Activated naive CD4-positive, alpha-beta T cell treated with anti-CD3 and anti-CD28 coated beads, Interleukin-2, amount 50 U/mL, for 72 hours (primary cell): ENCODE measurements at regions not wholly inside any gene's neighbourhood (a gene's known extent, or its start where the extent isn't known, plus 50 kb on each side); places are given as distances from the start of the nearest gene placed in this dataset.
"Not testable (repeated sequence)": the region's sequence is repeated elsewhere in the genome, so short reads cannot be mapped to it uniquely, and the experiment has no call there.

Source experiments
- ATAC-seq, 2 donors: fragments of 150-1000 bp; cut with Tn5 transposase; 2 replicates each; pipeline ENCODE4 v1.10.0; 2021; ENCODE audit warnings: mild to moderate bottlenecking in 2 of 2, moderate library complexity in 2 of 2
- DNase-seq, 2 donors: peaks; one replicate each; pipeline ENCODE4 v3.0.0; 2021 to 2022; ENCODE audit warnings: low spot score in 2 of 2
- H3K27ac Mint-ChIP-seq, 2 donors: one replicate each; pipeline ENCODE4 v1.8.0; 2022; ENCODE audit warnings: mild to moderate bottlenecking in 2 of 2, mixed read lengths in 2 of 2
- H3K36me3 Mint-ChIP-seq, 2 donors: one replicate each; pipeline ENCODE4 v1.8.0; 2022; ENCODE audit warnings: mixed read lengths in 2 of 2
- H3K9me3 Mint-ChIP-seq, 2 donors: one replicate each; pipeline ENCODE4 v1.8.0; 2022; ENCODE audit warnings: mixed read lengths in 2 of 2

DNA sequence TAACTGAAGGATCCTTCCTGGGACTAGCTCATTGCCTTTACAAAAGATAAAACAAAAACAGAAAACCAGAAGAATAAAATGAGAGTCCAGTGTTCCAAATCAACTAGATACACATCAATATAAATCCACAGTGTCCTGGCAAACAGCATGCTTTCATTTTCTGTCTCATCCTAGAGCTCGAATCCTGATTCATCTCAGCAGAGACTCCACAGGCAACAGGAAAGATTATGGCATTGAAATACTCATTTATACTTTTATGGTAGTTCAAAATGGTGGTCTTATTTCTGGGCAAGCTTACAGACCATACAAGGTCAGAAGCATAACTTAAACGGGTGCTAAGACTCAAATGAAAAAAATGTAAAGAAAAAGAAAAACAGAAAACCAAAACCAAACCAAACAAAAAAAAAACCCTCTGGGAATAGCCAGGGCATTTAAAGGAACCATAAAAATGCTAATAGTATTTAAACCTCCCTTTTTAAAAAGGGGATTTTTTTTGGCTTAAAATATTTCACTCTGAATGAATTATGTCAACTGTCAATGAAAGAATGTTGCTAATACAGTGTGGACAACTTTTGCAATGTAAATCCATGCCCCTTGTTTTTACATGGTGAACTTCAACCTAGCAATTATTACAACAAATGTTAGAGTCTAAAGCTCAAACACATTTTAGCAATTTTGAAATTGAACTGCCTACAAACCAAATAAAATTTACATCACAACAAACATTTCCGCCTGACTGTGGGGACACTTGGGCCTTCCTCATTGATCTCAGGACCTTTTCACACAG, 57.9 kb downstream of the GPR101 start:
- peaks cover 0 to 8% of the 10 kb centered on the region in 2 donors for H3K36me3 Mint-ChIP-seq
- no peaks in the 10 kb centered on the region for H3K9me3 Mint-ChIP-seq
- ATAC-seq (no peak), DNase-seq (no peak)
- no peak overlapping the region for H3K27ac Mint-ChIP-seq

DNA sequence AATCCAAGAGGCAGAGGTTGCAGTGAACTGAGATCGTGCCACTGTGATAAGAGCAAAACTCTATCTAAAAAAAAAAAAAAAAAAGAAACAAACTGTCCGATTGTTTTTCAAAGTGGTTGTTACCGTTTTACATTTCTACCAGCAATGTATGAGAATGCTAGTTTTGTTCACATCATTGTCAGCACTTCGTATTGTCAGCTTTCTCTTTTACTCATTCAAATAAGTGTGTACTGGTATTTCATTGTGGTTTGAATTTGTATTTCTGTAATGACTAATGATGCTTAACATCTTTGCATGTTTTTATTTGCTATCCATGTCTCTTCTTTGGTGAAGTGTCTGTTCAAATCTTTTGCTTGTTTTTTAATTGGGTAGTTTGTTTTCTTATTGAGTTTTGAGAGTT, 65.8 kb downstream of the GPR101 start:
- Mint-ChIP-seq H3K9me3 (no peaks in the 10 kb centered on the region), H3K36me3 (no peaks in the 10 kb centered on the region)
- peak in 1 of 2 donors; percentile 82 for ATAC-seq

DNA sequence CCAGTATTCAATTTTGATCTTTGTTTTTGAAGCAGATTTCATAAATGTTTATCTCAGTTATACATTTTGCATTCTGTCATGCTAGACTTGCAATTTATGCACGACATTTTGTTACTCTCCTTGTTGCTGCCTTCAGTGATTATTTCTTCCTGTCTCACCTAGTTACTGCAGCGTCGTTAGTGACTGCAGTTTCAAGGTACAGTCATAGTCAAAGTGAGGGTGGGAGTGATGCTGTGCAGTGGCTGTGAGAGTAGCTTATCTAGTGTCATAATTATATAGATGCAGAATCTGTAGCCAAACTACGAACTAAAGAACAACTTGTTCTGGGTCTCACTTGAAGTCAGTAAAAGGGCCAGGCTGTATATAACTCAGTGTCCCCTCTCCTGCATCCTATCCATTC, 69.8 kb downstream of the GPR101 start:
- Mint-ChIP-seq H3K9me3 (no peaks in the 10 kb centered on the region), H3K27ac (no peak overlapping the region), H3K36me3 (no peaks in the 10 kb centered on the region)
- peak in 1 of 2 donors; percentile 85 for ATAC-seq
- no peak for DNase-seq

More for the DNA sequence above, 65.8 kb downstream of the GPR101 start:
- no peak overlapping the region for H3K27ac Mint-ChIP-seq
- DNase-seq = no peak

DNA sequence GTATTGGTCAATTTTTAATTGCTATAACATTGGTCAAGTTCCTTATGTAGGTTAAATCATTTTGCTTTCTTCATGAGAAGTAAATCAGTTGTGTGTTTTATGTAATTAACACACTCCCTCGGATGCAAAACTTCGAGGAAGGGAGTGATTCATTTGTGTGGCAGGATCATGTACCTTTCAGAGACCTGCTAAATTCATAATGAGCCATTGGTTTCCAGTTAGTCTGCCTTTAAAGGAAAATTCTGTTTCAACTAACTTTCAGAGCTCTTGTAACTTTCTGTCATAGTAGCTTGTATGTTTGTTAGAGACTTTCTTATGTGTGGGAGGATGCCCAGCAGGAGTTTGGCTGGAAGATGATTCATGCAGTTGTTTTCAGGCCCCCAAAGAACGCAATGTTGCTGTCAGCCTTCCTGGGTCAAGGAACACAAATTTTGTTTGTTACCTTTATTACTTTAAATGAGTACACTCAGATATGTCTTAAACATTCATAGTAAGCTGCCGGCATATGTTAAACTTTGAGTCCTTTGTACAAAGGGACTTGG, 72.1 kb downstream of the GPR101 start:
- no peak for DNase-seq
- ATAC-seq = peak in 1 of 2 donors; percentile 79
- Mint-ChIP-seq H3K9me3 (no peaks in the 10 kb centered on the region), H3K36me3 (no peaks in the 10 kb centered on the region), H3K27ac (no peak overlapping the region)

DNA sequence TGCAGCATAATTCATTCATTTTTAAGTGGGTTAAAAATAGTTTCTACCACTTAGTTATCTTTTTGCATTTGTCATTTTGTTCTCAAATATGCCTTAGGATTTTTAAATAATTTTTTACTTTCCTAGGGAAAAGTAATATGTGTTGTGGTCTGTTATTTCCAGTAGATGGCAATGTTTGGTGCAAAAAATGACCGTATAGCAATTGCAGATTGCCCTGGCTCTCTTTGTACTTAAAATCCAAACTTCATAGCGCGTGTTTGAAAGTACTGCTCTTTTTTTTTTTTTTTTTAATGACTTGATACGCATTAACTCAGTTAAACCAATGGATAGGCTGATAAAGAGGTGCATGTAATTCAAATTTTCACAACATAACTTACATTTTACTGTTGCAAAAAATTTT, 74.4 kb upstream of the RBMX start:
- Mint-ChIP-seq H3K9me3 (no peaks in the 10 kb centered on the region), H3K36me3 (no peaks in the 10 kb centered on the region), H3K27ac (no peak overlapping the region)
- DNase-seq (no peak), ATAC-seq (no peak)

DNA sequence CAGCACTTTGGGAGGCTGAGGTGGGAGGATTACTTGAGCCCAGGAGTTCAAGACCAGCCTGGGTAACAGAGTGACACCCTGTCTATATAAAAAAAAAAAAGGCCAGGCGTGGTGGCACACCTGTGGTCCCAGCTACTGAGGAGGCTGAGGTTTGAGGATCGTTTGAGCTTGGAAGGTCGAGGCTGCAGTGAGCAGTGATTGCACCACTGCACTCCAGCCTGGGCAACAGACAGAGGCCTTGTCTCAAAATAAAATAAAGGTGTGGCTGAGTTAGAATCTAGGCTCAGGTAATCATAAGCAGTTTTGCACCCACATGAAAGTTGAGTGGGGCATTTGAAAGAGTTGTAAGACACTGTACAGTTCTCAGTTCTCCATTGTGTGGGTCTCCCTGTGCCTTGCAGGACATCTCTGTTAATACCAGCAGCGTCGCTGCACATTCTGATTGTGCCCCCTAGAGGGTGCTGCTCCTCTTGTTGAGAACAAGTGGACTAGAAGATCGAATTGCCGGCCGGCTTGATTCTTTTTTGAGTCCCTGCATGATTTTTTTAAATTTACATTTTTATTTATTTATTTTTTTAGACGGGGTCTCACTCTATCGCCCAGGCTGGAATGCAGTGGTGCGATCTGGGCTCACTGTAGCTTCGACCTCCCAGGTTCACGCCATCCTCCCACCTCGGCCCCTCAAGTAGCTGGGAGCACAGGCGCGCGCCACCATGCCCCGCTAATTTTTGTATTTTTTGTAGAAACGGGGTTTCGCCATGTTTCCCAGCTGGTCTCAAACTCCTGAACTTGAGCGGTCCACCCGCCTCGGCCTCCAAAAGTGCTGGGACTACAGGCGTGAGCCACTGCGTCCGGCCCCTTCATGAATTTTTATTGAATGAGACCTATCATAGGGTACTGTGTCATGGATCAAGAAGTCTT, 73.6 kb upstream of the RBMX start:
- Mint-ChIP-seq H3K9me3 (no peaks in the 10 kb centered on the region), H3K36me3 (no peaks in the 10 kb centered on the region), H3K27ac (no peak overlapping the region)
- ATAC-seq (peak; percentile 48 to 76), DNase-seq (peak; percentile 51 to 54)

DNA sequence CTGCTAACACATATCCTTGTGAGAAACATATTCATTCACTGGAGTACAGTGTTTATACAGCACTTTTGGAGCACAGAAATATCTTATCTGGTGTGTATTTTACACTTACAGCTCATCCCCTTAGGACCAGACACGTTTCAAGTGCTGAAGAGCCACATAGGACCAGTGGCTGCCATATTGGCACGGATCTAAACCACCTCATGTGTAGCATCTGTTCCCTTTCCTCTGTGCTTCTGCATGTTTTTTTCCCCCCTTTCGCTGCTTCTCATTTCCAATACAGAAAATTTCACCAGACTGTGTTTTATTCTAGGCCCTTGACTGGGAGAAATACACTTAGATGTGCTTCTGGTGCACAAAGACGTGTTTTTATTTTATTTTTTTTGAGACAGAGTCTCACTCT, 69.7 kb upstream of the RBMX start:
- peak overlapping the region in 1 of 2 donors; percentile 22 for H3K27ac Mint-ChIP-seq
- ATAC-seq (no peak), DNase-seq (no peak)
- no peaks in the 10 kb centered on the region for H3K36me3 Mint-ChIP-seq
- H3K9me3 Mint-ChIP-seq = no peaks in the 10 kb centered on the region

DNA sequence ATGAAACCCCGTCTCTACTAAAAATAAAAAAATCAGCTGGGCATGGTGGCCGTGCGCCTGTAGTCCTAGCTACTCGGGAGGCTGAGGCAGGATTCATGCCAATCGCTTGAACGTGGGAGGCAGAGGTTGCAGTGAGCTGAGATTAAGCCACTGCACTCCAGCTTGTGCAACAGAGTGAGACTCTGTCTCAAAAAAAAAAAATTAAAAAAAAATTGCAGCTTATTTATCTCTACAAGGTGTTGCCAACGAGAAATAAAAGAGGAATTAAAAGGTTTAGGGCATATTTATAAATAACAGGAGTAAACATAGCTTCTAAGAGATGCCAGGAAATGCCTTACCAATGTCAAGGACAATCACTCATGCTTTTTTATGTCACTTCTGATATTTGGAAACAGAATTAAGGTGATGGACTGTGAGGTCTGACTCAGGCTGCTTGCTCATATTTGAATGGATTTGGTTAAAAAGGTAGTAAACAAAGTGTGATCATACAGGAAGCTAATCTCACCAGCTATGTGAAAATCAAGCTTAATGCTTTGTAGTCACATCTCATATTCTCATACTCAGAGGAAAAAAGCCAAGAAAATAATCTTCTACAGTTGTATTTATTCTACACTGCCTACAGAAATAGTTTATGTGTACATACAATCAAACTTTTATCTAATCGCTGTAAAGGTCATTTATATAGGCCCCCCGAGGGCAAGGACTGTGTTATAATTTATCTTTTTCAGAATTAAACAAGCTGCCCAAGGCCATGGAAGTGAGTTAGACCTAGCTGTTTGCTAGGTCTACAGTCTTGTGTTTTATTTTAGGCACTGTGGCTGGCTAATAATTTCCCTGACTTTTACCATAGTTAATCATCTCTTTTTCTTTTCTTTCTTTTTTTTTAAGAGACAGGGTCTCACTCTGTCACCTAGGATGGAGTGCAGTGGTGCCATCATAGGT, 61.1 kb upstream of the RBMX start:
- peak in 1 of 2 donors; percentile 85 for ATAC-seq
- H3K9me3 Mint-ChIP-seq = no peaks in the 10 kb centered on the region
- peak overlapping the region in 1 of 2 donors; percentile 77 for H3K27ac Mint-ChIP-seq
- H3K36me3 Mint-ChIP-seq = peaks cover 0 to 6% of the 10 kb centered on the region in 2 donors
- no peak for DNase-seq

DNA sequence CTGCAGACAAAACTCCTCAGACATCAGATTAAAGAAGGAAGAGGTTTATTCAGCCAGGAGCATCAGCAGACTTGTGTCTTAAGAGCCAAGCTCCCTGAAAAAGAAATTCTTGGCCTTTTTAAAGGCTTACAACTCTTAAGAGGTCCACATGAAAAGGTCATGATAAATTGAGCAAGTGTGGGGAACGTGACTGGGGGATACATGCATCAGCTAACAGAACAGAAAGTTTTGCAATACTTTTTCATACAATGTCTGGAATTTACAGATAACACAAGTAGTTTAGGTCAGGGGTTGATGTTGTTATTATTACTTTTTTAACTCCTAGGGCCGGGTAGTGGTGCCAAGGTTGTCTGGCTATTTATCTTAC, 55.6 kb upstream of the RBMX start:
- no peaks in the 10 kb centered on the region for H3K9me3 Mint-ChIP-seq
- ATAC-seq = no peak

DNA sequence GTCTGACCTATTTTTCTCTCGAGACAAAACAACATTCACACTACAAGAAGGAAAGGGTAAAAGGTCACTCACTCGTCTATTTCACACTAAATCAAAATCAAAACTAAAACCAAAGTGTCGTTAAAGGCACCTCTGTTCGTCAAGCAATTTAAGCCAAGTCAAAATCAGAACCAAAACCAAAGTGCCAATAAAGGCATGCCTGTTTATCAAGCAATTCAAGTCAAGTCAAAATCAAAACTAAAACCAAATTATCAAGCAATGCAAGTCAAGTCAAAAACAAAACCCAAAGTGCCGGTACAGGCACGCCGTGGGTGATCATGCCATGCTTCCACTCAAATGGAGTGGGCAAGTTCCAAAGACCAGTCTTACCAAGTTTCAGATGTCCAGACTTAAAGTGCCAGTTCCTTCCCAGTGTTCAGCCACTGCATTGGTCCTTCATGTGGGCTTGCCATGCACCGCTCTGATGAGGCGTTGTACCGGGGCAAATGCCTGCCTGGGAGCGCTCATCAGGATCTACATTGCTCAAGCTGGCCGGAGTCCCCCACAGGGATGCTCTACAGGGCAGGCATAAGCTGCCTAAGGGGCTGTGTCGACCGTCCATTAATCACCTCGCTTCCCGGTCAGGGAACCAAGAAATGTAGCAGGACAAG, 55.1 kb upstream of the RBMX start:
- not testable (repeated sequence) for ATAC-seq, H3K36me3 Mint-ChIP-seq, H3K9me3 Mint-ChIP-seq, DNase-seq
- peak overlapping the region in 1 of 2 donors; percentile 38 for H3K27ac Mint-ChIP-seq

More for the DNA sequence above, 55.6 kb upstream of the RBMX start:
- Mint-ChIP-seq H3K27ac (no peak overlapping the region), H3K36me3 (no peaks in the 10 kb centered on the region)
- no peak for DNase-seq

DNA sequence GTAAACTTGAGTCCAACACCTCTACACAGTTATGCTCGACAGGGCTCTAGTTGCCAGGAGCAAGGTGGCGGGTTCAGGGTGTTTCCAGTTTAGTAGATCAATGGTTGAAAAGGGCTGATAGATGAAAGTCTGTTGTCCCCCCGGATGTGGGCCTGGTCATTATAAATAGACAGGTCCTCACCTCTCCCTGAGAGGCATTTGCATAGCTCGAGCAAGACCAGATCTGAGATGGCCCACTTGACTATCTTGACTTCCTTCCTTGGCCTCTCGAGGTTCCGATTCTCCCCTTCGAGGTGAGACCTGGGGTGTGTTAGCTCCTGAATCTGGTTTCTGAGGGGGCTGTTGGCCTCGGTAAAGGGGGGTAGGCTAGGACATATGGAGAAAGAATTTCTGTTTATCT, 54.1 kb upstream of the RBMX start:
- not testable (repeated sequence) for H3K36me3 Mint-ChIP-seq, DNase-seq, ATAC-seq, H3K9me3 Mint-ChIP-seq, H3K27ac Mint-ChIP-seq

DNA sequence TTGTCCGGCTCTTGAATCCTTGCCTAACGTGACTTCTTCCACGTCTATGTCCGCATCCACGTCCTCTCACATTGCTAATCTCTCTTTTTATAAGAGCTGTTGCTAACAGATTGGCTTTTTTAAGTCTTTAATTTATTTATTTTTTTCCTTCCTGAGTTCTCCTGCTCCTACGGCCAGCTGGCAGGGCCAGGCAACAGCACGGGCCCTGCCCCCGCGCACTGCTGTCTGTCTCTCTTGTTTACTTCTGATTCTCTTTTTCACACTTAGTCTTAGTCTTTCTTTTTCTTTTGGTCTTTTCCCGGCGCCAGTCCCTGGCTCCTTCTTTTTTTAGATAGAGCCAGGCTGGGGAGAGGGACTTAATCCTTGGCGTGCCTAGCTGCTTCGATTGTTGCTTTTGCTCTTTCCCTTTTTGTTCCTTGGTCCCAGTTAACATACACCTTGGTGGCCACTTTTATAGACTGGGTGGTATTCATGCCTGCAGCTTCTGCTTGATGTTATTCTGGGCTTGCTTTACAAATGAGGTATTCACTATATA, 53.2 kb upstream of the RBMX start:
- Mint-ChIP-seq H3K9me3 (no peaks in the 10 kb centered on the region), H3K36me3 (no peaks in the 10 kb centered on the region), H3K27ac (peak overlapping the region in 1 of 2 donors; percentile 85)
- ATAC-seq (no peak), DNase-seq (no peak)

DNA sequence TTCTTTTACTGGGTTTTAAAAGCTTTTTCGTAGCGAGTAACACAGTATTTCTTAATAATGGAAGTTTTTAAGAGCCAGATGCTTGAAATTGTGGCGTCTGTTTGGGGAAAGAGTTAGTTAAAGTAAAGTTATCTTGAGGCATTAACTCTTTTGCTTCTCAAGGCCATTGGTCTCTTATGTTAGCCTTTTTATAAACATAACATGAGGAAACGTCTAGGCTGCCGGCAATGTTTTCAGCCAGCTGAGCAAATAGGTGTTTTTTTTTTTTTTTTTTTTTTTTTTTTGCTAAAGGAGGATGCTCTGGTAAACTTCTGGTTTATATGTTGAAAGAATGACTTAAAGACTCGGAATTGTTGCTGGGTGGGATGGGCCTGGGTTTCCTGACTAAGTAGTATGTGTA, 51.1 kb upstream of the RBMX start:
- ATAC-seq = no peak
- Mint-ChIP-seq H3K36me3 (no peaks in the 10 kb centered on the region), H3K27ac (no peak overlapping the region), H3K9me3 (no peaks in the 10 kb centered on the region)
- DNase-seq = no peak
